Astrocyte of the cerebellum (primary cell): ENCODE measurements at regions not wholly inside any gene's neighbourhood (a gene's known extent, or its start where the extent isn't known, plus 50 kb on each side); places are given as distances from the start of the nearest gene placed in this dataset.

Experiments
- DNase-seq: peaks from one replicate; pipeline ENCODE4 v3.0.0-alpha.2; 2011; ENCODE audit warnings: low read depth
- H3K4me3 ChIP-seq: 2 replicates; pipeline ENCODE4 v1.5.1; 2011; ENCODE audit warnings: mild to moderate bottlenecking, low read depth, low read length, moderate library complexity
- CTCF ChIP-seq: IDR thresholded peaks from 2 replicates; pipeline ENCODE4 v1.5.1; 2012; ENCODE audit warnings: low read length, low read depth, moderate library complexity, mild to moderate bottlenecking; ENCODE audit errors: missing control alignments
- in situ Hi-C: cut with HindIII; loops from 2 replicates; pipeline ENCODE4 v1.10.0; 2017; ENCODE audit warnings: low sequenced_read_pairs

- TF ChIP-seq CTCF = no peak
- no peak for DNase-seq
- in situ Hi-C loops = loop anchor here (25.0 kb wide), 3 partner anchors 159 to 584 kb away; partner anchors contain the start of gene GADD45A
- H3K4me3 ChIP-seq = no peak overlapping the region
These were observed 97.9 kb upstream of the SERBP1 start for GRCh38 chr1:67528141-67528540.

- no peak for DNase-seq
- TF ChIP-seq CTCF = no peak
- in situ Hi-C loops = loop anchor here (25.0 kb wide), 3 partner anchors 157 to 582 kb away; partner anchors contain the start of gene GADD45A
- no peak overlapping the region for H3K4me3 ChIP-seq
These were observed 99.9 kb upstream of the SERBP1 start for GRCh38 chr1:67530071-67530470.

GRCh38 chr1:67532452-67533216 is 102.4 kb upstream of the SERBP1 start:
- peak; percentile 62 for TF ChIP-seq CTCF
- H3K4me3 ChIP-seq = no peak overlapping the region
- DNase-seq = peak; percentile 83
- in situ Hi-C loops = loop anchor here (25.0 kb wide), 3 partner anchors 155 to 580 kb away; partner anchors contain the start of gene GADD45A

GRCh38 chr1:67534627-67535065 is 104.4 kb upstream of the SERBP1 start:
- no peak for DNase-seq
- no peak for TF ChIP-seq CTCF
- in situ Hi-C loops = loop anchor here (25.0 kb wide), 3 partner anchors 153 to 578 kb away; partner anchors contain the start of gene GADD45A
- H3K4me3 ChIP-seq = no peak overlapping the region

DNA sequence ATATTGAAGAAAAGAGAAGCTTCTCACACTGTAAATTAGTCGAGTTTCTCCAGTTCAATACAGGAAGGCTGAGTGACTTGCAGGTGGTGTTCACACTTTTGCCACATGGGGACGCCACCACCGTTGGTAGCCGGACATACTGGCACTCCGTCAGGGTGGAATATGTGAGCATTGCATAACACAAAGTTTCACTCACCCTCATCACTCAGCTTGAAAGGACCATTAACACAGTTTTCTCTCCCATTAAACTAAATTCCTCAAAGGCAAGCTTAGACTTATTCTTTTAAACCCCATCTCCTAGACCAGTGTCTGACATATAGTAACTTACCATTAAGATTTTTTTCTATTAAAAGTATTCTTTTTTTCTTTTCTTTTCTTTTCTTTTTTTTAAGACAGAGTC is 105.3 kb upstream of the SERBP1 start:
- in situ Hi-C loops = loop anchor here (25.0 kb wide), 3 partner anchors 152 to 577 kb away; partner anchors contain the start of gene GADD45A
- H3K4me3 ChIP-seq = no peak overlapping the region
- peak; percentile 99 for TF ChIP-seq CTCF
- DNase-seq = peak; percentile 75

- peak; percentile 3 for TF ChIP-seq CTCF
- in situ Hi-C loops = loop anchor here (25.0 kb wide), 3 partner anchors 150 to 575 kb away; partner anchors contain the start of gene GADD45A
- H3K4me3 ChIP-seq = no peak overlapping the region
- no peak for DNase-seq
These were observed 106.9 kb upstream of the SERBP1 start for GRCh38 chr1:67536957-67537666.
